CD4-positive, alpha-beta T cell treated with Interleukin-15 for 4 hours (primary cell): ENCODE measurements at regions not wholly inside any gene's neighbourhood (a gene's known extent, or its start where the extent isn't known, plus 50 kb on each side); places are given as distances from the start of the nearest gene placed in this dataset.

Experiments
- DNase-seq: peaks from one replicate; pipeline ENCODE4 v3.0.0-alpha.2; 2020; ENCODE audit warnings: low spot score

- DNase-seq: no peak
Observed at GRCh38 chr4:60790608-60791007, 409.5 kb upstream of the ADGRL3 start.

GRCh38 chr4:60794372-60794771 is 405.8 kb upstream of the ADGRL3 start:
- DNase-seq: no peak

- DNase-seq: no peak
Observed at GRCh38 chr4:60799214-60799613, 400.9 kb upstream of the ADGRL3 start.

GRCh38 chr4:60800701-60801100 is 399.4 kb upstream of the ADGRL3 start:
- DNase-seq: no peak

GRCh38 chr4:60805500-60806313 is 394.4 kb upstream of the ADGRL3 start:
- no peak for DNase-seq

GRCh38 chr4:60808726-60809485 is 391.2 kb upstream of the ADGRL3 start:
- no peak for DNase-seq

GRCh38 chr4:60809486-60809800 is 390.7 kb upstream of the ADGRL3 start:
- DNase-seq: no peak

- no peak for DNase-seq
Observed at GRCh38 chr4:60812811-60813210, 387.3 kb upstream of the ADGRL3 start.

GRCh38 chr4:60814549-60814948 is 385.6 kb upstream of the ADGRL3 start:
- no peak for DNase-seq

- no peak for DNase-seq
Observed at GRCh38 chr4:60817609-60818008, 382.5 kb upstream of the ADGRL3 start.

- DNase-seq: no peak
Observed at GRCh38 chr4:60822986-60823385, 377.1 kb upstream of the ADGRL3 start.

GRCh38 chr4:60840020-60840419 is 360.1 kb upstream of the ADGRL3 start:
- DNase-seq: no peak

- no peak for DNase-seq
Observed at GRCh38 chr4:60846678-60847077, 353.4 kb upstream of the ADGRL3 start.

- DNase-seq: no peak
Observed at GRCh38 chr4:60847614-60848013, 352.5 kb upstream of the ADGRL3 start.

- no peak for DNase-seq
Observed at GRCh38 chr4:60857130-60857753, 342.9 kb upstream of the ADGRL3 start.

GRCh38 chr4:60863442-60863841 is 336.7 kb upstream of the ADGRL3 start:
- DNase-seq: no peak

GRCh38 chr4:60865273-60865672 is 334.9 kb upstream of the ADGRL3 start:
- no peak for DNase-seq

GRCh38 chr4:60868232-60868960 is 331.7 kb upstream of the ADGRL3 start:
- DNase-seq: no peak

GRCh38 chr4:60879135-60879701 is 320.9 kb upstream of the ADGRL3 start:
- no peak for DNase-seq

- DNase-seq: no peak
Observed at GRCh38 chr4:60884587-60884986, 315.5 kb upstream of the ADGRL3 start.

GRCh38 chr4:60885011-60885410 is 315.1 kb upstream of the ADGRL3 start:
- no peak for DNase-seq

GRCh38 chr4:60890743-60891142 is 309.4 kb upstream of the ADGRL3 start:
- DNase-seq: no peak
